HG02943 (cell line): ENCODE measurements at regions not wholly inside any gene's neighbourhood (a gene's known extent, or its start where the extent isn't known, plus 50 kb on each side); places are given as distances from the start of the nearest gene placed in this dataset.
"Not testable (repeated sequence)": the region's sequence is repeated elsewhere in the genome, so short reads cannot be mapped to it uniquely, and the experiment has no call there.

ENCODE experiments used
- ATAC-seq: cut with Tn5 transposase; IDR thresholded peaks from one replicate; pipeline ENCODE4 v1.9.1; 2021; ENCODE audit warnings: mild to moderate bottlenecking, low read depth, moderate library complexity; ENCODE audit not compliant: unreplicated experiment

GRCh38 chr6:164075981-164076615 lies 661.6 kb downstream of the QKI start:
- ATAC-seq = no peak

- no peak for ATAC-seq
Observed at GRCh38 chr6:164072240-164072666, 657.7 kb downstream of the QKI start.

- no peak for ATAC-seq
Observed at GRCh38 chr6:164069350-164069990, 655.0 kb downstream of the QKI start.

GRCh38 chr6:164068527-164068926 lies 654.0 kb downstream of the QKI start:
- no peak for ATAC-seq

GRCh38 chr6:164066766-164067165 lies 652.2 kb downstream of the QKI start:
- ATAC-seq = no peak

GRCh38 chr6:164066335-164066734 lies 651.8 kb downstream of the QKI start:
- no peak for ATAC-seq

GRCh38 chr6:164063346-164063745 lies 648.8 kb downstream of the QKI start:
- ATAC-seq = no peak

- no peak for ATAC-seq
Observed at GRCh38 chr6:164062872-164063271, 648.4 kb downstream of the QKI start.

- ATAC-seq = no peak
Observed at GRCh38 chr6:164057876-164058275, 643.4 kb downstream of the QKI start.

- no peak for ATAC-seq
Observed at GRCh38 chr6:164051427-164051826, 636.9 kb downstream of the QKI start.

- no peak for ATAC-seq
Observed at GRCh38 chr6:164049517-164049988, 635.0 kb downstream of the QKI start.

- ATAC-seq = no peak
Observed at GRCh38 chr6:164048840-164049516, 634.5 kb downstream of the QKI start.

- no peak for ATAC-seq
Observed at GRCh38 chr6:164045082-164045481, 630.6 kb downstream of the QKI start.

- ATAC-seq = not testable (repeated sequence)
Observed at GRCh38 chr6:164043656-164044055, 629.1 kb downstream of the QKI start.

- no peak for ATAC-seq
Observed at GRCh38 chr6:164042212-164042611, 627.7 kb downstream of the QKI start.

- no peak for ATAC-seq
Observed at GRCh38 chr6:164040994-164041393, 626.5 kb downstream of the QKI start.

GRCh38 chr6:164039954-164040375 lies 625.4 kb downstream of the QKI start:
- ATAC-seq = peak; percentile 90

GRCh38 chr6:164037171-164037870 lies 622.8 kb downstream of the QKI start:
- no peak for ATAC-seq

- ATAC-seq = no peak
Observed at GRCh38 chr6:164035900-164036485, 621.5 kb downstream of the QKI start.

GRCh38 chr6:164034602-164035140 lies 620.2 kb downstream of the QKI start:
- no peak for ATAC-seq
